HG03039 (cell line): ENCODE measurements at regions not wholly inside any gene's neighbourhood (a gene's known extent, or its start where the extent isn't known, plus 50 kb on each side); places are given as distances from the start of the nearest gene placed in this dataset.
"Not testable (repeated sequence)": the region's sequence is repeated elsewhere in the genome, so short reads cannot be mapped to it uniquely, and the experiment has no call there.

ENCODE experiments used
- ATAC-seq: cut with Tn5 transposase; IDR thresholded peaks from one replicate; pipeline ENCODE4 v1.9.1; 2021; ENCODE audit warnings: mild to moderate bottlenecking, moderate library complexity; ENCODE audit not compliant: unreplicated experiment

DNA sequence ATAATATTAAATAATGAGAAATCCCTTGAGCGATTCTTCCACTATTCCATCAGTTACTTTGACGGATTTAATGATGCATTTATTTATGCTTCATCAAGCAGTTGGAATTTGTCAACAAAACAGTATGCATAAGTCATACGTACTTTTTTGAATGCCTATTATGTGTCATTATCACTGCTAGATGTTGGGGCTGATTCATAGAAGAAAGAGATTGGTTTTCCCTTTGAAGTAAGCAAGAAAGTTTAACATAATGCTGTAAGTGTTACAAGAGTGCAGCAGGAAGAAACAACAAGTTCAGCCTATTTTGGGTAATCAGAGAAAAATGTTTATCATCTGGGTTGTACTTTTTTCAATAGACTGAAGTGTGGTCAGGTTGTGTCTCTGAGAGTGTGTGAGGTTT, 121.2 kb upstream of the RANBP3L start:
- no peak for ATAC-seq

DNA sequence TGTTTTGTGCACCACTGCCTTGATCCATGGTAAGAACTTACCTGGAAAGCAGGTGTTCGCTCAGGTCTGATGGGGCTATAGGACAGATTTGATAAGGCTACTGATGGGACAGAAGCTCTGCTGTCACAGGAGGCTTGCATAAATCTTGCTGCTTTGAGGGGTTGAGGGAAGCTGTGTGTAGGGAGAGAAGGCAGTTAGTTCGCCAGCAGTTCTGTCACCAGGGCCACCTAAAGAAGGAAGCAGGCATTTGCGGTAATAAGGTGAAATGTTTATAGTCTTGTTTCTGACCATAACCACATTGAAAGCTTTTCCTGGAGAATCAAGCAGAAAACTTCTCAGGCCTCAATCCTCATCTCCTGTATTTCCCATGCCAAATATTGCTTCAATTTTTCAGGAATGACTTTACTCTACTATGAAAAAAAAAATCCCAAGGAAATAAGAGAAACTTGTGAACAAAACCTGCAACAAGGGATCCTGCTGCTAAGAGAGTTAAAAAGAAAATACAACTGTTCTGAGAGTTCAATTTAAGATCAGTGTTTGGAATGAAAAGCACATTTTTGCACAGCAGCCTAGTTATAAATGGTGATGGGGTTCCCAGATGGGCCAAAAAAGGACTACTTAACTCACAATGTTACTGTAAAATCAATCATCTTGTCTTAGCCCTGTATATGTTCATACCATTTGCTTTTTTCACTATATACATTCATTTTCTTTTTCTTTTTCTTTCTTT, 122.0 kb upstream of the RANBP3L start:
- no peak for ATAC-seq

- not testable (repeated sequence) for ATAC-seq
Observed at GRCh38 chr5:36426070-36426469, 124.4 kb upstream of the RANBP3L start.

DNA sequence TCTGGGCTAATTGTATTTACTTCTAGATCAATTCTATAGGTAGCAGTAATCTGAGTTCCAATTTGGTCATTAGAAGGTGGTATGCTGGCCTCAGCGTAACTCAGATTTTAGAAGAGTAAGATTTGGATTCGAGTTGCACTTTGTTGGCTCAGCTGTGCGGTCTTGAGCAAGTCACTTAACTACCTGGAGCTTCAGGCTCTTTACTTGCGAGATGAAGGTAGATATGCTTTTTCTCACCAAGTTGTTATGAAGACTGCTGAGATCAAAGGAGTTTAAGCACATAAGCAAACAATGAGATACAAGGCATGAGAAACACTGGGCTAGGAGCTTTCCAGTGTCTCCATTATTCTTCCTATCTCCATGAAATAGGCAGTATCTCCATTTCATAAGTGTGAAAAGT, 133.8 kb upstream of the RANBP3L start:
- ATAC-seq: no peak

GRCh38 chr5:36436306-36436705, 134.6 kb upstream of the RANBP3L start:
- no peak for ATAC-seq

GRCh38 chr5:36438765-36439561, 137.3 kb upstream of the RANBP3L start:
- no peak for ATAC-seq

- ATAC-seq: no peak
Observed at GRCh38 chr5:36440300-36440699, 138.6 kb upstream of the RANBP3L start.

GRCh38 chr5:36441280-36441679, 139.6 kb upstream of the RANBP3L start:
- no peak for ATAC-seq

DNA sequence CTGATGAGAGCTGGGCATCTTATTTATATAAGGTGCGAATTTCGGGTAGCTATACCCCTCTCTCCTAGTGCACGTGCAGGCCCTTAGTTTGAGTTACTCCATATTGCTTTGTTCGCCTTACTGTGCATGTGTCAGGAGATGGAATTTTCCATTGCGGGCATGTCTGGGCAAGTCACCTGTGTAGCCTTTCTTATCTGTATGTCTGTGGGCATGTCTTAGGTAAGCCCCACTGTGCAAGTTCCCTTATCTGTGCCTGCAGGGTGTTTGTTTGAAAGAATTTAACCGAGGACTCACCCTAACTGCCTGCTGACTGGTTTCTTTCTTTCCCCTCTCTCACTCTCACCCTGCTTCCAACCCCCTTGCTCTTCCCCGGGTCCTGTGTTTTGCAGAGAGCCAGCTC, 140.7 kb upstream of the RANBP3L start:
- ATAC-seq: no peak

- no peak for ATAC-seq
Observed at GRCh38 chr5:36442796-36443195, 141.1 kb upstream of the RANBP3L start.

DNA sequence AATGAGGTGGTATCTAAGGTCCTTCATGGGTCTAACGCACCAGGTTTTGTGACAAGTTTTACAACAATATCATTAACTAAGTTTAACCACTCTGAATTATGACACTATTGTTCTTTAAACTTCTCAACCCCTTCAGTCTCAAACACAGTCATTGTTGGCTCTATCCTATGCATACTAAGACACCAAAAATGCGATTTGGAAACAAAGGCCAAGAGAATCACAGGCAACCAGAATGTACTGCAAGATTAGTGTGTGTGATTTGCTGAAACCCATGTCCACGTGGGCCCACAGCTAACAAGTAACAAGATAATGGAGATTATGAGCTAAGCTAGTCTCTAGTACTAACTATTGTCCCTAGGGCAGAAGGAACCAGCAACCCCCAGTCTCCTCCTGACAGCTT, 142.2 kb upstream of the RANBP3L start:
- no peak for ATAC-seq

DNA sequence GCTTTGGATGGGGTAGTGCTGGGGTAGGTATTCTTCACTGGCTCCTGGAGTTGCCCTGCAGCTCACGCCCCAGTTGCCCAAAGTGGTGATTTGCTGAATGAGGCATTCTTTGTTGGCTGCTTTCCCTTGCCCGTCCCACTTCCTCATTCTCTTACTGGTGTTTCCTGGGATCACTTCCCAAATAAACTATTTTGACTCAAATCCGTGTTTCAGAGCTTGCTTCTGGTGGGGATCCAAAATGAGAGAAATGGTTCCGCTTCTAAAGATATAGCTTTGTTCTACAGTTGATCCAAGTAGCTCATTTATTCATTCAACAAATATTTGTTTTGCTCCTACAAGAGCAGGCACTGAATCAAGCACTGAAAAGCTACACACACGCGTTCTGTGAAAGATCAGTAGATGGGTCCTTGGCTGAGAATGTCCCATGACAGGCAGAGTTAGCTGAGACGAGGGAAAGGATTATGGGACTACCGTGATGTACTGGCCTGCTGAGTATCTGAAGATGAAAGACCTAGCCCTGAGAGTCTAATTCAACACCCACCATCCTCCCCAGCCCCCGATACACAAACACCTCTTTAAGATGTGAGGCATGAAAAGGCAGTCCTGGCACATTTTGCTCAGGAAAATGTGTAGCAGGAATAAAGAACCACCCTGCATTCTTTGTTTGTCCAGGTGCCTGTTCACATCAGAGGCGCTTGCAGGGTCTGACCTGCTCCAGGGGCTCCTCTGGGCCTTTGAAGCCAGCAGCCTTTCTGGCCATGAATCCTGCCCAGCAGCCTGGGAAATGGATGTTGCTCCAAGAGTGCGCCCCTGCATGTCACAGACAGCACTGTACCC, 143.1 kb upstream of the RANBP3L start:
- no peak for ATAC-seq

GRCh38 chr5:36447776-36448175, 146.1 kb upstream of the RANBP3L start:
- ATAC-seq: no peak

GRCh38 chr5:36450229-36451014, 148.7 kb upstream of the RANBP3L start:
- no peak for ATAC-seq

DNA sequence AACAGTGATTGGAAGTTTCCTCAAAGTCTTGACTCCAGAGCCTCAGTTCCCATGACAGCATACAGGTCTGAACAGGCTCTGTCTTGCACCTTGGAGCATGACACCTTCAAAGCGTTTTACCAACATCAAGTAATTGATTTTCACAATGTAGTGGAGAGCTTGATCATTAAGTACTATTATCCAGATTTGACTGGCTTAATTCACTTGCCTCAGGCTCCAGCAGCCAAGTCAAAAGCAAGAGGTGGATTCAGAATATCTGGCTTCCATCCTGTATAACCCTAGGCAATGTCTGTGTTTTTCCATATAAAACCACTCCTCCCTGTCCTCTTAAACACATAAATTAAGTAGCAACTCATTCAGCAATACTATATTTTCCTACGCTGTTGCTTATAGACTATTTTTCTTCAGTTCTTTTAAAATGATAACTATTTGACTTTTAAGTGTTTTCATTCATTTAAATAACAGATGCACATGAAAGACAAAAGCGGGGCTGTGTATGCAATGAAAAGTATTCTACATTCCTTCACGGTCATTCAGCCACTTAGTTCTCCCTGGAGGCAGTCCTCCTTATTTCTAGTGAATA, 150.8 kb upstream of the RANBP3L start:
- no peak for ATAC-seq

DNA sequence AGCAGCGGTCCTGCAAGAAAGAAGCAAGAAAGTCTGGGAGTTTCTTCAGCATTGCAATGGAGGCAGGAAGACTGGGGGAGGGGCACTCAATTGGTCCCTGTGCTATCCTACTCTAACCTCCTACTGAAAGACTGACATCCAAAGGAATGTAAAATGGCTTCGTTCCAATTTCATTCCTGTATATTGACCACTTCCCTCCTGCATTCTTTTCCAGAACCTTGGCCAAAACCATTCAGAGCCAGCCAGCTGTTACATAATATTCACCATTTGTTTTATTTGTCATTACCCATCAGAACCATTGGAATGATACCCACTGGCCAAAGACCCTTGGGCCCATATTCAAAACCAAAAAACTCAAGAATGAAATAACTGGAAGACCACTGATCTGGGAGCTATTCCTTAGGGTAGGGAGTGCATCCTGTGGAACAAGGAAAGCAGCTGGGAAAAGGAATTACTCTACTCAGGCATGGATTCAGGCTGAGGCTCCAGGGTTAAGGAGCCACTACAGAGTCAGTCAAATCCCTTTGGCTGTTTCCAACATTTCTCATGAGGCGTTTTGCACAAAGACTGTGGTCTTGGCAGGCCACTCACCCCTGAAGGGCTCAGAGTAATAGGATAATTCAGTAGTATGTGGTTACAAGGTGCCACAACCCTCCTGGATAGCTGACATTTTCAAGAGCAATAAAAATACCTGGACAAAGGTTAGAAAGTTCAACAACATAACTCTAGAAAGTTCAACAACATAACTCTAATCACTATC, 148.7 kb upstream of the SLC1A3 start:
- no peak for ATAC-seq

DNA sequence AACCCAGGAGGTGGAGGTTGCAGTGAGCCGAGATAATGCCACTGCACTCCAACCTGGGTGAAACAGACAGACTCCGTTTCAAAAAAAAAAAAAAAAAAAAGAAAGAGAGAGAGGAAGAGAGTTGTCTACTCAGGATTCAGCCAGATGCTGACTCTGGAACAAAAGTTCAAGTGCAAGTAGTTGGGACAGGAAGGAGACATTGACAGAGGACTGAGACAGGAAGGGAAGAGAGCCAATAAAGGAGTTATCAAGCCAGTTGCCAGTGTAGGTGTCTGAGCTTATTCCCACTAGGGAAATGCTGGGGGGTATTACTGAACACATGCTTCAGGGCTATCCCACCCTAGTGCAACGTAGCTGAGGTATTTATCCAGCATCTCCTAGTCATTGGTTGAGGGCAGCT, 147.7 kb upstream of the SLC1A3 start:
- no peak for ATAC-seq

DNA sequence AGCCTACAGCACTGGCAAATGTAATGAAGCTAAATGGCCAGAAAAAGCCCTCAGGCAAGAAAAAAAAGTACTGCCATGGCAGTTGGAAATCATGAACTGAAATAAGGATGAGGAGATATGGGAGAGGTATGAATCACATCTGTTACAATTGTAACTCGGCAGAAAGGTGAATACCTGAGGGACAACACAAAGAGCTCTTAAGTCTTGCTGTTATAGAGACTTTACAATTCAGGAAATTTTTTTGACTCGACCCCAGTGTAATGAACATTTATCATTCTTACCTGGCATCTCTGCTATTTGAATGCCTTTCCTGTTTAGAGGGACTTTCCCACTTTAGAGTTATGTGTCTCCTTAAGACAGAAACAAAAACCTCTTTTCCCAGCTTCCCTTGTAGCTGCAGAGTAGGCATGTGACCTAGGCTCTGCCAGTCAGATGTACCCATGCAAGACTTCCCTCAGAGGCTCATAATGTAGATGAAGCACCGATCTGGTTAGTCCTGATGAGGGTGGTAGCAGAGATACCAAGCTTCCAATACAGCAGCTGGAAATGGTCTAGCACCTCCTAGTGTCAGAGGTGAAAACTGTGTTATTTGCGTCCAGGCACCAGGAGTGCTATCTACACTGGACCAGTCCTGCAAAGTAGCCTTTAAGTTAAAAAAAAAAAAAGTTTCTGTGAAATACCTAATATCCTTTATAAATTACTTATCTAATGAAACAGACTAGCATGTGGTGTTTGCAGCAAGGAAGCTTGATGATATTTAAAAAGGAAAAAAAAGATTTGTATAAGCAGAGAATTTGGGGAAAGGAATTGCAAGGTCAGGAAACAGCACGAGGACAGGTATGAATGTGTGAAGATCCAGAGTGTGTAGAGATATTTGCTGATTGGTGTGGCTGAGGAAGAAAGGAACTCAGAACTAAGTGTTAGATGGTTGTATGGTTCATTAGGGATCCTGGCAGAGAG, 146.9 kb upstream of the SLC1A3 start:
- no peak for ATAC-seq
